ENCODE measurements at regions not wholly inside any gene's neighbourhood (a gene's known extent, or its start where the extent isn't known, plus 50 kb on each side); places are given as distances from the start of the nearest gene placed in this dataset.

- no peak for TF ChIP-seq CTCF (IDR thresholded peaks at IDR 0.05; ENCODE audit: insufficient read depth, low read depth, low read length, missing control alignments)
- H3K4me3 ChIP-seq (ENCODE audit: low read length) = no peak overlapping the region
- DNase-seq (ENCODE audit: low read depth) = no peak
Observed at GRCh38 chr6:149166336-149166735, 151.2 kb upstream of the TAB2 start.

- DNase-seq (ENCODE audit: low read depth) = no peak
- TF ChIP-seq CTCF (IDR thresholded peaks at IDR 0.05; ENCODE audit: insufficient read depth, low read depth, low read length, missing control alignments) = no peak
- H3K4me3 ChIP-seq (ENCODE audit: low read length) = no peak overlapping the region
Observed at GRCh38 chr6:149166747-149167146, 150.8 kb upstream of the TAB2 start.

DNA sequence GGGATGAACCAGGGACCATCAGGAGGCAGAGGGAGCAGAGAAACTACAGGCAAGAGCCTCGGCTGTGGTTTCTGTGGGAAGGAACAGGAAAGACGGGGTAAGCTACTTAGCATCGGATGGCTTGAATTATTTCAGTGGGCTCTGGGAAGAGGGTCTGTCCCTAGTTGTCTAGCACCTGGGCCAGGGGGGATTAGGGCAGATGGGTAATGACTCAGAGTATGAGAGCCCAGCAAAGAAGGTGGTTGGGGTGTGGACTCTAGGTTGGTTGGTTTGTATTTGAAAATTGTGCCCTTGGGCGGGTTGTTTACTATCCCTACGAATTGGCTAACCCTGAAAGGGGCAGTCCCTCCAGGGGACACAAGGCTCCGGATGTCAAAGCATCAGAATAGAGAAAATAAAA lies 148.5 kb upstream of the TAB2 start:
- no peak for TF ChIP-seq CTCF (IDR thresholded peaks at IDR 0.05; ENCODE audit: insufficient read depth, low read depth, low read length, missing control alignments)
- no peak overlapping the region for H3K4me3 ChIP-seq (ENCODE audit: low read length)
- no peak for DNase-seq (ENCODE audit: low read depth)

GRCh38 chr6:149169761-149170511 lies 147.6 kb upstream of the TAB2 start:
- no peak overlapping the region for H3K4me3 ChIP-seq (ENCODE audit: low read length)
- no peak for DNase-seq (ENCODE audit: low read depth)

DNA sequence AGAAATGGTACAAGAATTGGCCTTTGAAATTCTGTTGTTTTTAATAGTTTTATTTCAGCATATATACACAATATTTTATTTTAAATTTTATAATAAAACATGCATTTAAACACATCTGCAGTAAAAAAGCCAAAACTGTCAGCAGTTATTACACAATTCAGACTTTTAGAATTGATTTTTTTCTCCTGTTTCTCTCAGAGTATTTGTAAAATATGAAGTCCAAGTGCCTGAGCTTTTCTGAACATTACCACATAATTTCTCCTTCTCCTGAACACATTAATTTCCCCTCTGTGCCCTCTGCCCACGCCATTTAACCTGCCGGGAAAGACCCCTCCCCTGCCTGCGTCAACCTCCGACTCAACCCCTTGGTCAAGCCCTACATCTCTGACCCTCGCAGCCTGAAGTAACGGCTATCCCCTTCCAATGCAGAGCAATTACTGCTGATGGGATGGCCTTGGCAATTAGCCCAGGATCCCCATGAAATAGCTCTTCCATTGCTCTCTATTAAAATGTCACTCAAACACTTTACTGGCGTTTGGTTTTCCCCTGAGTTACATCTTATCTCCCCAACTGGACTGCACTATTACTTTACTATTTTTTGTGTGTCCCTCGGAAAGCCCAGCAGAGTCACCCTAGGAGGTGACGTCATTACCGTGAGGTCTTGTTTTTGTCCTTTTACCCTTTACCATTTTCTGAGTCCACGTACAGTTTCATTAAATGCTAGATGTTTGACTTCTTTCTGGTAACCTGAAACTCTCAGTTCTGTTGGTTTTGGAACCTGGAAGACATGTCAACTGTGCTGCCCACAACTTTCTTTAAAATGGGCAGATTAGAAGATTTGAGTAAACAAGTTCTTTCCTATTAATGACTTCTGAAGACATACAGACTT lies 146.7 kb upstream of the TAB2 start:
- TF ChIP-seq CTCF (IDR thresholded peaks at IDR 0.05; ENCODE audit: insufficient read depth, low read depth, low read length, missing control alignments) = no peak
- DNase-seq (ENCODE audit: low read depth) = no peak
- no peak overlapping the region for H3K4me3 ChIP-seq (ENCODE audit: low read length)

More at GRCh38 chr6:149169761-149170511, 147.6 kb upstream of the TAB2 start:
- no peak for TF ChIP-seq CTCF (IDR thresholded peaks at IDR 0.05; ENCODE audit: insufficient read depth, low read depth, low read length, missing control alignments)

DNA sequence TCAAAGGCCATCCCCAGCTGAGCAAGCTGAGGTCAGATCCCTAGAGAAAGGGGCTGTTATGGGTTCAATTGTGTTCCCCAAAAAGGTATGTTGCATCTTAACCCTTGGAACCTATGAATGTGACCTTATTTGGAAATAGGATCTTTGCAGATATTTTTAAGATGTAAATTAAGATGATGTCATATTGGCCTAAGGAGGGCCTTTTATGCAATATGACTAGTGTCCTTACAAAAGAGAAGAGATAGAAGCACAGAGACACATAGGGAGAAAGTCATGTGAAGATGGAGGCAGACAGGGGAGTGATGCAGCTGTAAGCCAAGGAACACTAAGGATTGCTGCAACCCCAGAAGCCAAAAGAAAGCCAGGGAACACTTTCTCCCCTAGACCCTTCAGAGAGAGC lies 144.3 kb upstream of the TAB2 start:
- TF ChIP-seq CTCF (IDR thresholded peaks at IDR 0.05; ENCODE audit: insufficient read depth, low read depth, low read length, missing control alignments) = no peak
- no peak overlapping the region for H3K4me3 ChIP-seq (ENCODE audit: low read length)
- DNase-seq (ENCODE audit: low read depth) = no peak
